GM23338 (cell line): ENCODE measurements at regions not wholly inside any gene's neighbourhood (a gene's known extent, or its start where the extent isn't known, plus 50 kb on each side); places are given as distances from the start of the nearest gene placed in this dataset.

Source experiments
- ATAC-seq: fragments of 200-7000 bp; cut with Tn5 transposase; 3 replicates; pipeline ENCODE4 v1.9.1; 2020
- DNase-seq: peaks from one replicate; pipeline ENCODE4 v3.0.0-alpha.2; 2015; ENCODE audit warnings: low spot score
- H2AFZ ChIP-seq: fragments of 200-600 bp; sonication (generic); 2 replicates; pipeline ENCODE4 v1.8.0; 2016; ENCODE audit warnings: antibody characterized with exemption, mild to moderate bottlenecking, moderate library complexity
- H3F3A ChIP-seq: fragments of 200-600 bp; sonication (generic); replicated peaks from 2 replicates; pipeline ENCODE4 v1.8.0; 2017; ENCODE audit warnings: antibody characterized with exemption, mixed run types, low read depth
- H3K27ac ChIP-seq: fragments of 200-600 bp; sonication (generic); 2 replicates; pipeline ENCODE4 v1.6.1; 2016; ENCODE audit warnings: low read depth
- H3K27me3 ChIP-seq: fragments of 200-600 bp; sonication (generic); 2 replicates; pipeline ENCODE4 v1.8.0; 2016; ENCODE audit warnings: mild to moderate bottlenecking, mixed run types, moderate library complexity; ENCODE audit not compliant: insufficient read depth
- H3K36me3 ChIP-seq: fragments of 200-600 bp; sonication (generic); 2 replicates; pipeline ENCODE4 v1.8.0; 2016; ENCODE audit warnings: mild to moderate bottlenecking; ENCODE audit not compliant: insufficient read depth
- H3K4me1 ChIP-seq: fragments of 200-600 bp; sonication (generic); 2 replicates; pipeline ENCODE4 v1.8.0; 2016; ENCODE audit warnings: mild to moderate bottlenecking, moderate library complexity; ENCODE audit not compliant: insufficient read depth
- H3K4me2 ChIP-seq: fragments of 200-600 bp; sonication (generic); 2 replicates; pipeline ENCODE4 v1.7.1; 2017; ENCODE audit warnings: mixed run types
- H3K4me3 ChIP-seq: fragments of 200-600 bp; sonication (generic); 2 replicates; pipeline ENCODE4 v1.6.1; 2016; ENCODE audit warnings: mixed run types
- H3K79me2 ChIP-seq: fragments of 200-600 bp; sonication (generic); replicated peaks from 2 replicates; pipeline ENCODE4 v1.8.0; 2017; ENCODE audit warnings: mild to moderate bottlenecking; ENCODE audit not compliant: insufficient read depth
- H3K9me2 ChIP-seq: fragments of 200-600 bp; sonication (generic); 2 replicates; pipeline ENCODE4 v1.8.0; 2017; ENCODE audit not compliant: insufficient read depth
- H4K20me1 ChIP-seq: fragments of 200-600 bp; sonication (generic); replicated peaks from 2 replicates; pipeline ENCODE4 v1.8.0; 2017; ENCODE audit warnings: mild to moderate bottlenecking; ENCODE audit not compliant: insufficient read depth
- H3K27ac Mint-ChIP-seq: 2 replicates; pipeline ENCODE4 v1.8.0; 2020; ENCODE audit warnings: inconsistent platforms, mild to moderate bottlenecking, moderate library complexity, mixed read lengths
- H3K27me3 Mint-ChIP-seq: 3 replicates; pipeline ENCODE4 v1.8.0; 2022; ENCODE audit warnings: low read depth, mild to moderate bottlenecking, moderate library complexity, mixed read lengths, inconsistent platforms; ENCODE audit not compliant: insufficient read depth, poor library complexity
- H3K36me3 Mint-ChIP-seq: 3 replicates; pipeline ENCODE4 v1.8.0; 2021; ENCODE audit warnings: low read depth, mild to moderate bottlenecking, inconsistent platforms, moderate library complexity, mixed read lengths
- H3K4me1 Mint-ChIP-seq: 3 replicates; pipeline ENCODE4 v1.8.0; 2020; ENCODE audit warnings: mild to moderate bottlenecking, inconsistent platforms, mixed read lengths
- H3K4me3 Mint-ChIP-seq: 3 replicates; pipeline ENCODE4 v1.8.0; 2021; ENCODE audit warnings: moderate library complexity, mild to moderate bottlenecking, inconsistent platforms, mixed read lengths
- H3K9me3 Mint-ChIP-seq: 3 replicates; pipeline ENCODE4 v1.8.0; 2020; ENCODE audit warnings: moderate library complexity, mild to moderate bottlenecking, inconsistent platforms, mixed read lengths
- CREB1 ChIP-seq: fragments of 250-450 bp; sonication (Bioruptor Pico); IDR thresholded peaks from 2 replicates; pipeline ENCODE4 v1.5.0; 2020; ENCODE audit warnings: low read depth, mild to moderate bottlenecking, moderate library complexity
- CTCF ChIP-seq, 2 experiments: fragments of 200-600 bp in 1 of 2; sonication (generic) in 1 of 2; conservative IDR thresholded peaks; 2 replicates each; pipeline versions ENCODE4 v1.5.1 to v1.6.1; 2016 to 2017; ENCODE audit warnings: antibody characterized with exemption in 2 of 2, low read depth in 2 of 2, mild to moderate bottlenecking in 2 of 2, moderate library complexity in 1 of 2
- ETS1 ChIP-seq: IDR thresholded peaks from 2 replicates; pipeline ENCODE4 v1.6.1; 2016; ENCODE audit warnings: antibody characterized with exemption
- EZH2 ChIP-seq: fragments of 200-600 bp; sonication (generic); IDR thresholded peaks from one replicate; pipeline ENCODE4 v1.8.0; 2017; ENCODE audit warnings: antibody characterized with exemption, mild to moderate bottlenecking, low read depth; ENCODE audit not compliant: unreplicated experiment
- EZH2phosphoT487 ChIP-seq: fragments of 200-600 bp; sonication (generic); IDR thresholded peaks from one replicate; pipeline ENCODE4 v1.8.1; 2018; ENCODE audit warnings: antibody characterized with exemption; ENCODE audit not compliant: unreplicated experiment
- JUNB ChIP-seq: IDR thresholded peaks from one replicate; pipeline ENCODE4 v1.6.1; 2016; ENCODE audit warnings: antibody characterized with exemption; ENCODE audit not compliant: unreplicated experiment
- NANOG ChIP-seq: IDR thresholded peaks from 2 replicates; pipeline ENCODE4 v1.6.1; 2016; ENCODE audit warnings: antibody characterized with exemption, borderline replicate concordance
- POLR2AphosphoS5 ChIP-seq: IDR thresholded peaks from 2 replicates; pipeline ENCODE4 v1.6.1; 2016; ENCODE audit warnings: antibody characterized with exemption, low read depth
- REST ChIP-seq: IDR thresholded peaks from one replicate; pipeline ENCODE4 v1.6.1; 2018; ENCODE audit warnings: antibody characterized with exemption; ENCODE audit not compliant: unreplicated experiment
- STAT1 ChIP-seq: IDR thresholded peaks from one replicate; pipeline ENCODE4 v1.6.1; 2016; ENCODE audit warnings: antibody characterized with exemption; ENCODE audit not compliant: unreplicated experiment
- ZNF114 ChIP-seq: fragments of 250-450 bp; sonication (Bioruptor Pico); IDR thresholded peaks from 2 replicates; pipeline ENCODE4 v1.5.0; 2020; ENCODE audit warnings: mild to moderate bottlenecking, moderate library complexity
- ZNF331 ChIP-seq: fragments of 250-450 bp; sonication (Bioruptor Pico); IDR thresholded peaks from 2 replicates; pipeline ENCODE4 v1.5.0; 2020; ENCODE audit warnings: low read depth, mild to moderate bottlenecking, moderate library complexity
- ZNF462 ChIP-seq: fragments of 250-450 bp; sonication (Bioruptor Pico); IDR thresholded peaks from 2 replicates; pipeline ENCODE4 v1.5.0; 2020; ENCODE audit warnings: mild to moderate bottlenecking, moderate library complexity

- TF ChIP-seq POLR2AphosphoS5 (no peak), STAT1 (no peak), ZNF114 (CRISPR knock-in tag) (no peak), CREB1 (CRISPR knock-in tag) (no peak)
Measured at GRCh38 chr4:19134685-19135084, 1113.1 kb upstream of the LCORL start (continued).

- DNase-seq (no peak), ATAC-seq (no peak)
- H3K27ac Mint-ChIP-seq = no peak overlapping the region
- Histone ChIP-seq H3F3A (no peaks in the 10 kb centered on the region), H3K27me3 (no peaks in the 10 kb centered on the region), H4K20me1 (no peaks in the 10 kb centered on the region), H3K79me2 (no peaks in the 10 kb centered on the region), H3K9me2 (no peaks in the 10 kb centered on the region), H3K27ac (no peak overlapping the region), H3K4me1 (peaks cover 16% of the 10 kb centered on the region; the same call in 1 of the 2 replicates), H2AFZ (no peak overlapping the region), H3K4me2 (no peak overlapping the region), H3K4me3 (no peak overlapping the region), H3K36me3 (no peaks in the 10 kb centered on the region)
- no peak for TF ChIP-seq JUNB
- no peak for TF ChIP-seq CTCF (conservative IDR thresholded peaks at IDR 0.05; ENCODE audit: low read depth in 2 of 2)
- no peak for TF ChIP-seq STAT1
- TF ChIP-seq POLR2AphosphoS5 = no peak
- TF ChIP-seq EZH2 = no peak
- TF ChIP-seq CREB1 (CRISPR knock-in tag) = no peak
- TF ChIP-seq NANOG = no peak
- TF ChIP-seq REST = no peak
- TF ChIP-seq ZNF114 (CRISPR knock-in tag) = no peak
- TF ChIP-seq ETS1 = no peak
- no peak for TF ChIP-seq ZNF331
- TF ChIP-seq ZNF462 = no peak
- TF ChIP-seq EZH2phosphoT487 = no peak
- no peaks in the 10 kb centered on the region; the same call in 2 of the 3 replicates for H3K9me3 Mint-ChIP-seq
- no peaks in the 10 kb centered on the region for H3K36me3 Mint-ChIP-seq
- no peak overlapping the region for H3K4me3 Mint-ChIP-seq
- peaks cover 19% of the 10 kb centered on the region for H3K4me1 Mint-ChIP-seq
- H3K27me3 Mint-ChIP-seq = no peaks in the 10 kb centered on the region
Measured at GRCh38 chr4:19133315-19133714, 1111.8 kb upstream of the LCORL start.
